Aorta (tissue), 5 donors: ENCODE measurements at regions not wholly inside any gene's neighbourhood (a gene's known extent, or its start where the extent isn't known, plus 50 kb on each side); places are given as distances from the start of the nearest gene placed in this dataset.
"Not testable (repeated sequence)": the region's sequence is repeated elsewhere in the genome, so short reads cannot be mapped to it uniquely, and the experiment has no call there.

ENCODE experiments used
- ATAC-seq: fragments of 200-7000 bp; cut with Tn5 transposase; one replicate; pipeline ENCODE4 v1.9.1; 2022; ENCODE audit warnings: moderate library complexity; ENCODE audit not compliant: low FRiP score
- DNase-seq, 2 donors: peaks; one replicate each; pipeline ENCODE4 v3.0.0-alpha.2; 2020
- H3K27ac ChIP-seq, 2 donors: one replicate each; pipeline ENCODE4 v1.5.1; 2013; ENCODE audit warnings: low read length in 2 of 2, mild to moderate bottlenecking in 2 of 2, moderate library complexity in 2 of 2, control low read depth in 1 of 2, inconsistent platforms in 1 of 2, low read depth in 1 of 2
- H3K27me3 ChIP-seq, 2 donors: one replicate each; pipeline ENCODE4 v1.6.1; 2013; ENCODE audit warnings: control low read depth in 1 of 2, low read length in 1 of 2, mild to moderate bottlenecking in 1 of 2, moderate library complexity in 1 of 2; ENCODE audit not compliant: insufficient read depth in 2 of 2, control insufficient read depth in 1 of 2
- H3K36me3 ChIP-seq, 2 donors: one replicate each; pipeline ENCODE4 v1.6.1; 2013; ENCODE audit warnings: control low read depth in 1 of 2, low read length in 1 of 2, mild to moderate bottlenecking in 1 of 2; ENCODE audit not compliant: insufficient read depth in 2 of 2, control insufficient read depth in 1 of 2
- H3K4me1 ChIP-seq, 2 donors: one replicate each; pipeline ENCODE4 v1.6.1; 2013; ENCODE audit warnings: low read length in 2 of 2, control low read depth in 1 of 2, mild to moderate bottlenecking in 1 of 2, moderate library complexity in 1 of 2; ENCODE audit not compliant: insufficient read depth in 2 of 2, control insufficient read depth in 1 of 2
- H3K4me3 ChIP-seq, 2 donors: one replicate each; pipeline ENCODE4 v1.5.1; 2013; ENCODE audit warnings: low read length in 2 of 2, control low read depth in 1 of 2, mild to moderate bottlenecking in 1 of 2
- H3K9me3 ChIP-seq: one replicate; pipeline ENCODE4 v1.6.1; 2013; ENCODE audit warnings: mild to moderate bottlenecking, low read length; ENCODE audit not compliant: control insufficient read depth
- WGBS, 2 donors: extraction: QIAGEN DNeasy Blood & Tissue Kit; methylation state at CpG; one replicate each; pipeline ENCODE4 v1.1.7; 2013; 5-methylcytosine and 5-hydroxymethylcytosine counted together
- intact Hi-C, 2 donors: fragments of 100-400 bp; cut with DNase I; formaldehyde crosslinking; loops; one replicate each; pipeline versions ENCODE4 v1.14.2 to v1.15.0; 2022
- donor health status: healthy with polysubstance abuse.
- donor health status: Bipolar disorder and iron deficiency.
- donor health status: DM: no; HTN: no; CAD: no.
- donor health status: DM: no; HTN: no; CAD: no.
- donor health status: DM: yes; HTN: yes; CAD: no.

GRCh38 chr4:23429497-23429896 is 460.4 kb downstream of the PPARGC1A start:
- Histone ChIP-seq H3K4me3 (no peak overlapping the region), H3K4me1 (no peaks in the 10 kb centered on the region), H3K9me3 (no peaks in the 10 kb centered on the region), H3K36me3 (no peaks in the 10 kb centered on the region), H3K27me3 (no peaks in the 10 kb centered on the region), H3K27ac (no peak overlapping the region)
- intact Hi-C loops, result no loop called here
- ATAC-seq, result no peak
- no peak for DNase-seq

GRCh38 chr4:23425570-23425969 is 464.3 kb downstream of the PPARGC1A start:
- Histone ChIP-seq H3K9me3 (no peaks in the 10 kb centered on the region), H3K36me3 (no peaks in the 10 kb centered on the region), H3K27me3 (no peaks in the 10 kb centered on the region), H3K27ac (no peak overlapping the region), H3K4me3 (no peak overlapping the region), H3K4me1 (no peaks in the 10 kb centered on the region)
- DNase-seq, result no peak
- intact Hi-C loops, result no loop called here
- no peak for ATAC-seq

- 19 to 42% methylated on average over 3 of the region's 3 CpGs for WGBS, 2 donors
- ATAC-seq, result no peak
These were observed 466.3 kb downstream of the PPARGC1A start for GRCh38 chr4:23423540-23423939.

GRCh38 chr4:23422878-23423277 is 467.0 kb downstream of the PPARGC1A start:
- H3K27ac ChIP-seq, result no peak overlapping the region
- no peak for DNase-seq
- no peaks in the 10 kb centered on the region for H3K36me3 ChIP-seq
- 62 to 64% methylated on average over 1 of the region's 1 CpG for WGBS, 2 donors
- H3K4me1 ChIP-seq, result no peaks in the 10 kb centered on the region
- ATAC-seq, result no peak
- no peak overlapping the region for H3K4me3 ChIP-seq
- intact Hi-C loops, result no loop called here
- H3K27me3 ChIP-seq, result no peaks in the 10 kb centered on the region
- no peaks in the 10 kb centered on the region for H3K9me3 ChIP-seq

More at GRCh38 chr4:23423540-23423939, 466.3 kb downstream of the PPARGC1A start:
- intact Hi-C loops, result no loop called here
- no peaks in the 10 kb centered on the region for H3K36me3 ChIP-seq
- H3K27me3 ChIP-seq, result no peaks in the 10 kb centered on the region
- H3K27ac ChIP-seq, result no peak overlapping the region
- no peaks in the 10 kb centered on the region for H3K9me3 ChIP-seq
- no peak overlapping the region for H3K4me3 ChIP-seq
- H3K4me1 ChIP-seq, result no peaks in the 10 kb centered on the region
- DNase-seq, result no peak

- intact Hi-C loops, result no loop called here
- H3K36me3 ChIP-seq, result no peaks in the 10 kb centered on the region
These were observed 476.2 kb downstream of the PPARGC1A start for GRCh38 chr4:23413631-23414030.

GRCh38 chr4:23412701-23413100 is 477.1 kb downstream of the PPARGC1A start:
- DNase-seq (no peak), ATAC-seq (no peak)
- H3K36me3 ChIP-seq, result no peaks in the 10 kb centered on the region
- H3K9me3 ChIP-seq, result no peaks in the 10 kb centered on the region
- 74 to 81% methylated on average over 3 of the region's 3 CpGs for WGBS, 2 donors
- intact Hi-C loops, result no loop called here
- no peak overlapping the region for H3K4me3 ChIP-seq
- no peaks in the 10 kb centered on the region for H3K27me3 ChIP-seq
- H3K4me1 ChIP-seq, result no peaks in the 10 kb centered on the region
- H3K27ac ChIP-seq, result no peak overlapping the region

More at GRCh38 chr4:23413631-23414030, 476.2 kb downstream of the PPARGC1A start:
- H3K4me1 ChIP-seq, result no peaks in the 10 kb centered on the region
- DNase-seq, result no peak
- H3K9me3 ChIP-seq, result no peaks in the 10 kb centered on the region
- no peaks in the 10 kb centered on the region for H3K27me3 ChIP-seq
- H3K4me3 ChIP-seq, result no peak overlapping the region
- no peak overlapping the region for H3K27ac ChIP-seq
- no peak for ATAC-seq
- WGBS, 2 donors, result 13 to 35% methylated on average over 3 of the region's 3 CpGs

GRCh38 chr4:23408913-23409312 is 480.9 kb downstream of the PPARGC1A start:
- not testable (repeated sequence) for ATAC-seq

GRCh38 chr4:23401572-23401971 is 488.3 kb downstream of the PPARGC1A start:
- Histone ChIP-seq H3K4me1 (no peaks in the 10 kb centered on the region), H3K9me3 (no peaks in the 10 kb centered on the region), H3K36me3 (no peaks in the 10 kb centered on the region), H3K27ac (no peak overlapping the region), H3K27me3 (no peaks in the 10 kb centered on the region), H3K4me3 (no peak overlapping the region)
- ATAC-seq (no peak), DNase-seq (no peak)
- 47 to 52% methylated on average over 3 of the region's 3 CpGs for WGBS, 2 donors
- intact Hi-C loops, result no loop called here

More at GRCh38 chr4:23408913-23409312, 480.9 kb downstream of the PPARGC1A start:
- intact Hi-C loops, DNase-seq, H3K9me3 ChIP-seq, H3K27ac ChIP-seq, H3K4me3 ChIP-seq, H3K27me3 ChIP-seq, H3K36me3 ChIP-seq, H3K4me1 ChIP-seq: not testable (repeated sequence)
- WGBS, 2 donors, result 80 to 81% methylated on average over 2 of the region's 2 CpGs

- DNase-seq, result no peak
- ATAC-seq, result peak; percentile 38
- WGBS, 2 donors, result 85 to 86% methylated on average over 5 of the region's 5 CpGs
- intact Hi-C loops, result no loop called here
- H3K4me1 ChIP-seq, result no peaks in the 10 kb centered on the region
- no peaks in the 10 kb centered on the region for H3K36me3 ChIP-seq
- H3K27me3 ChIP-seq, result no peaks in the 10 kb centered on the region
- H3K27ac ChIP-seq, result no peak overlapping the region
- no peak overlapping the region for H3K4me3 ChIP-seq
- H3K9me3 ChIP-seq, result no peaks in the 10 kb centered on the region
These were observed 496.9 kb downstream of the PPARGC1A start for GRCh38 chr4:23392860-23393458.
